Small intestine (tissue), 7 donors: ENCODE measurements at regions not wholly inside any gene's neighbourhood (a gene's known extent, or its start where the extent isn't known, plus 50 kb on each side); places are given as distances from the start of the nearest gene placed in this dataset.

Source experiments
- DNase-seq, 2 donors: peaks; one replicate each; pipeline versions ENCODE4 v3.0.0 to v3.0.0-alpha.2; 2013
- FAIRE-seq: peaks from 2 replicates; lab custom pipeline; 2012; peaks lifted over from hg19 to GRCh38; lab: Jason Lieb, UNC
- H3K27ac ChIP-seq, 3 donors: one replicate each; pipeline ENCODE4 v1.5.1; 2013; ENCODE audit warnings: low read length in 2 of 3, mild to moderate bottlenecking in 2 of 3, control low read depth in 1 of 3, inconsistent platforms in 1 of 3, low read depth in 1 of 3, moderate library complexity in 1 of 3
- H3K27me3 ChIP-seq, 3 donors: one replicate each; pipeline ENCODE4 v1.6.1; 2013; ENCODE audit warnings: low read length in 3 of 3, inconsistent platforms in 1 of 3; ENCODE audit not compliant: control insufficient read depth in 3 of 3, insufficient read depth in 3 of 3
- H3K36me3 ChIP-seq, 3 donors: one replicate each; pipeline ENCODE4 v1.6.1; 2013; ENCODE audit warnings: low read length in 3 of 3, inconsistent platforms in 1 of 3, low read depth in 1 of 3, mild to moderate bottlenecking in 1 of 3, moderate library complexity in 1 of 3; ENCODE audit not compliant: control insufficient read depth in 3 of 3, insufficient read depth in 2 of 3
- H3K4me1 ChIP-seq, 3 donors: one replicate each; pipeline ENCODE4 v1.6.1; 2013; ENCODE audit warnings: low read length in 2 of 3, inconsistent platforms in 1 of 3, low read depth in 1 of 3, mild to moderate bottlenecking in 1 of 3, moderate library complexity in 1 of 3; ENCODE audit not compliant: control insufficient read depth in 3 of 3, insufficient read depth in 2 of 3
- H3K4me3 ChIP-seq, 3 donors: one replicate each; pipeline ENCODE4 v1.5.1; 2013; ENCODE audit warnings: low read length in 3 of 3, control low read depth in 1 of 3, inconsistent platforms in 1 of 3, low read depth in 1 of 3, mild to moderate bottlenecking in 1 of 3, moderate library complexity in 1 of 3
- H3K9me3 ChIP-seq, 2 donors: one replicate each; pipeline ENCODE4 v1.6.1; 2013; ENCODE audit warnings: low read depth in 1 of 2, low read length in 1 of 2; ENCODE audit not compliant: control insufficient read depth in 2 of 2, insufficient read depth in 1 of 2
- WGBS, 3 donors: extraction: QIAGEN DNeasy Blood & Tissue Kit; methylation state at CpG; one replicate each; pipeline ENCODE4 v1.1.7; 2013; 5-methylcytosine and 5-hydroxymethylcytosine counted together
- donor health status: healthy with polysubstance abuse.
- donor health status: control.
- donor health status: control.
- donor health status: Bipolar disorder and iron deficiency.
- donor health status: healthy.

GRCh38 chr18:46425511-46425910, 231.5 kb downstream of the LOXHD1 start:
- no peak for DNase-seq
- peaks cover 0 to 5% (median 2%) of the 10 kb centered on the region in 3 donors for H3K4me1 ChIP-seq
- H3K27me3 ChIP-seq, result no peaks in the 10 kb centered on the region
- H3K27ac ChIP-seq, result no peak overlapping the region
- H3K36me3 ChIP-seq, result no peaks in the 10 kb centered on the region
- WGBS, 3 donors, result 86 to 93% (median 87%) methylated on average over 3 of the region's 3 CpGs
- H3K9me3 ChIP-seq, result no peaks in the 10 kb centered on the region
- H3K4me3 ChIP-seq, result no peak overlapping the region
- FAIRE-seq, result no peak

- H3K27ac ChIP-seq, result no peak overlapping the region
- FAIRE-seq (no peak), DNase-seq (no peak)
- H3K9me3 ChIP-seq, result no peaks in the 10 kb centered on the region
- H3K36me3 ChIP-seq, result no peaks in the 10 kb centered on the region
- no peaks in the 10 kb centered on the region for H3K27me3 ChIP-seq
- H3K4me3 ChIP-seq, result no peak overlapping the region
- H3K4me1 ChIP-seq, result peaks cover 0 to 5% (median 2%) of the 10 kb centered on the region in 3 donors
- 63 to 72% (median 71%) methylated on average over 5 of the region's 5 CpGs for WGBS, 3 donors
Measured at GRCh38 chr18:46426021-46426678, 230.9 kb downstream of the LOXHD1 start.

GRCh38 chr18:46426679-46427047, 230.4 kb downstream of the LOXHD1 start:
- 84 to 89% (median 85%) methylated on average over 1 of the region's 1 CpG for WGBS, 3 donors
- Histone ChIP-seq H3K4me3 (no peak overlapping the region), H3K4me1 (peaks cover 0 to 5% (median 2%) of the 10 kb centered on the region in 3 donors), H3K9me3 (no peaks in the 10 kb centered on the region), H3K27ac (no peak overlapping the region), H3K27me3 (no peaks in the 10 kb centered on the region), H3K36me3 (no peaks in the 10 kb centered on the region)
- FAIRE-seq, result no peak
- DNase-seq, result no peak
